HG03460 (cell line): ENCODE measurements at regions not wholly inside any gene's neighbourhood (a gene's known extent, or its start where the extent isn't known, plus 50 kb on each side); places are given as distances from the start of the nearest gene placed in this dataset.
"Not testable (repeated sequence)": the region's sequence is repeated elsewhere in the genome, so short reads cannot be mapped to it uniquely, and the experiment has no call there.

Experiments
- ATAC-seq: cut with Tn5 transposase; IDR thresholded peaks from one replicate; pipeline ENCODE4 v1.9.1; 2021; ENCODE audit not compliant: unreplicated experiment

DNA sequence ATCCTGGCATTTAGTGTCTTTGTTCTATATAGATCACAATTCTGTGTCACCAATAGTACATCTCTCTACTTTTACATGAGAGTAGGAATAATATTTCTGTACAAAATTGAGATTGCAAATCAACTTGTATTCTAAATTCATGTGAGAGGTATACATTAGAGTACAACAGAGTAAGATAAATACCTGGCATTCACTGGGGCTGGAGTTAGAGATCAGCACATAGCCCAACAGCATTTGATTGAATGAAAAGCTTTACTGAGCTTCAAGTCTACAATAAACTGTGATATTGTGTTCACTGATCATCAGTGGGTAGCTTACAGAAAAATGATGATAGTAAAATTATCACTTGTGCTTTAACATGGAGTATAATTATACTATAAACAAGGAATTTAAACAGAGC, 1114.7 kb downstream of the REEP3 start:
- ATAC-seq: no peak

DNA sequence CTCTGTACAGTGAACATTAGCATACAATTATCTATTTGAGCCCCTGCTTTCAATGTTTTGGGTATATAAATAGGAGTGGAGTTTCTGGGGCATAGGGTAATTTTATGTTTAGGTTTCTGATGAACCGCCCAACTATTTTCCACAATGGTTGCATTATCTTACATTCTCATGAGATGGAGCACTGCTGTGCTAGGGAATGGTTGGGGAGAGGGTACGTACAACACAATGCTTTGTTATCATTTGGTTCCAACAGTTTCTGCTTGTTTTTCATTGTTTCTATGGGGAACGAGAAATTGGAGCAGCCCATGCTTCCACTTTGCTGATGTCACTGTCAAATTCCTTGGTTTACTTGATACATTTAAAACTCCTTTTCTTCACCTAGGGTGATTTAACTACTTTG, 1115.3 kb downstream of the REEP3 start:
- no peak for ATAC-seq

DNA sequence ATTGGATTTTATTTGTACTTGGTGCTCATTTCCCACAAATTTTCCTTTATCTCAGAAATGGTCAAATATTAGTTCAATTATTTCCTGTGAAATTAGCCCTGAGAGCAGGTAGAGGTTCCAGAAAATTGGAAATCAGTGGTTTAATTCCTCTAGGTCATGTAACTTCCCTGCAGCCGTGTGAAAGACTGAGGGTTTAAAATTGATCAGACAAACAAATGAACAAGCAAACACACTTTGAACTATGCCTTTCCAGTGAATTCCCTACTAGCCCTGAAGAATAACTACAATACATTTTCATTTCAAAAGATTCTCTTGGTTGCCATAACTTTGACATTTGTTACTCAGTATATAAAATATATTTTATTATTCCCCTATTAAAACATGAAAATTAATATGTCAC, 1116.7 kb downstream of the REEP3 start:
- ATAC-seq: no peak

DNA sequence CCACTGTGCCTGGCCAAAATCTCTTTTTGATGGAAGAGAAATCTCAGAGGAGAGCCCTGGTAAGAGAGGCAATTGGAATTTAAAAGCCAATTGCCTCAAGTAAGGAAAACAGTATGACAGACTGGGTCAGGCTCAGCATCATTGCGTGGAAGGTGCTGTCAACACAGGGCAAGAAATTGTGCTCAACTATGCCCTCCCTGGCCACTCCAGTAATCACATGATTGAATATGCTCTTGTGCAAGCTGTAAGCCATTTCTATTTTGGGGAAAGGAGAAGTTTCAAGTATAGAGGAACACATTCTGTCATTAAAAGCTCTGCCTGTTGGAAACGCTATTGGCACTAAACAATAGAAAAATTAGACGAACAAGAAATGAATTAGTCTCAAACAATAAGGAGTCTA, 1127.7 kb downstream of the REEP3 start:
- no peak for ATAC-seq

DNA sequence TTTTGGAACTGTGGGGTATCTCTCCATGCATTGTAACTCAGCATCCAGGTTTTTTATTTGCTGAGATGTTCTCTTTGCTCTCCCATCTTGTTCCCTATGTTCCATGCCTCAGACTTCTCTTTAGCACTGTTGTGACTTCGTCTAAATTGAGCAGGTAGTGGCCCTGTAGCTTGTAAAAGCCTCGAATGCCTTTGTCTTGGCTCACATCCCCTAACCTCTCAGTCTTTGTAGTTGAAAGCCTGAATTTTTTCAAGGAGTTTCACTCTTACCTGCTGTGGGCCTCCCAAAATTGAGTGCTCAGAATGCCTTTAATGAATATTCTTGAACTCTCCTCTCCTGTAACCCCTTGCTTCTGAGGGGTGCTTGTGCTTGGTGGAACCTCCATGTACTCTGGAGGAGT, 1137.3 kb downstream of the REEP3 start:
- no peak for ATAC-seq

DNA sequence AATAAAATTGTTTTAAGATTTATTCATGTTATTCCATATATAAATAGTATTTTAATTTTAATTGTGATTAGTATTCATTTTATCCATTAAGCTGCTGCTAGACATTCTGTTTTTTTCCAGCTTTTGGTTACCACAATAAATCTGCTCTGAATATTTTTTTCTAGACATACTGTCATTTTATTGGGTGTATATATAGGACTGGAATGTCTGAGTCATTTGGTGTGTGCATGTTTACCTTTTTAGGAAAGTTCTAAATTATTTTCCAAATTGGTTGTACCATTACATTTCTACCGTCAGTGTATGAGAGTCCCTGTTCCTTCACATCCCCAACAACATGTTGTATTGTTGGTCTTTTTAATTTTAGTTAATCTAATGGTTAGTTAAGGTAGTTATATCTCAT, 1138.1 kb downstream of the REEP3 start:
- ATAC-seq: no peak

DNA sequence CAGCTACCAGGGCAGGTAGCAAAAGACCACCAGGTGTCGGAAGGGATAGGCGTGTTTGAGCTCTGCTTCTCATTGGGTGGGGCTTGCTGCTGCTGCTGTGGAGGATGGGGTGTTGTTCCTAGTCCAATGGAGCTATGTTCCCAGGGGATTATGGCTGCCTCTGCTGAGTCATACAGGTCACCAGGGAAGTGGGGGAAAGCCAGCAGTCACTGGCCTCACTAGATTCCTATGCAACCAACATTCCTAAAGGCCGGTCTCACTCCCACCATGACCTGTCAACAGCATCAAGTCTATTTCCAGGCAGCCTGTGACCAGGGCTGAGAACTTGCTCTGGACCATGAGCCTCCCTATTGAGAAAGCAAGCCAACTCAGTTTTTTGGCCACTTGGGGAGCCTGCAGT, 1160.8 kb downstream of the REEP3 start:
- no peak for ATAC-seq

DNA sequence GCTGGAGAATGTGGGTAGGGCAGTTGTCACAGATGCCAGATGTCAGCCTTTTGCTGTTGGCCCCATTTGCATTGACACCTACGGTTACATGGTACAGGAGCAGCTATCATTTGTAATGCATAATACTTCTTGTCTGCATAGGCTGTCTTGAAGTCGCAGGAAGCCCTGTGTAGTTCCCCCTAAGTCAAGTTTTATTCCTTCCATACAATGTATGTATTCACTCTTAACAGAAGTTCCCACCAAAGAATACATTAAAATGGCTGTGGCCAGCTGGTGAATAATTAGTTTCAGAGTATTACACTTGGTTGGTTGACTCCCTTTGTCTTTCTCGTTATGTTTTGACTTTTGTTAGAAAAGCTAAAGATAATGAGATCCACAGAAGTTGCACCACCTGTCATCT, 1169.0 kb downstream of the REEP3 start:
- no peak for ATAC-seq

DNA sequence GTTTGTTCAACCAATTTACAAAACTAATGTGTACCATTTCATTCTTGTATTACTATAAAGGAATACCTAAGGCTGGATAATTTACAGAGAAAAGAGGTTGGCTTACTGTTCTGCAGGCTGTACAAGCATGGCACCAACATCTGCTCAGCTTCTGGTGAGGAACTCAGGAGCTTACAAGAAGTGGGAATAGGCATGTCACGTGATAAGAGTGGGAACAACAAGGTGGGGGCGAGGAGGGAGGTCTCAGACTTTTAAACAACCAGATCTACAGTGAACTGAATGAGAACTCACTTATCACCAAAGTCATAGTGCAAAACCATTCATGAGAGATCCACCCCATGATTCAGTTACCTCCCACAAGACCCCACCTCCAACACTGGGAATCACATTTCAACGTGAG, 1178.0 kb downstream of the REEP3 start:
- ATAC-seq: no peak

DNA sequence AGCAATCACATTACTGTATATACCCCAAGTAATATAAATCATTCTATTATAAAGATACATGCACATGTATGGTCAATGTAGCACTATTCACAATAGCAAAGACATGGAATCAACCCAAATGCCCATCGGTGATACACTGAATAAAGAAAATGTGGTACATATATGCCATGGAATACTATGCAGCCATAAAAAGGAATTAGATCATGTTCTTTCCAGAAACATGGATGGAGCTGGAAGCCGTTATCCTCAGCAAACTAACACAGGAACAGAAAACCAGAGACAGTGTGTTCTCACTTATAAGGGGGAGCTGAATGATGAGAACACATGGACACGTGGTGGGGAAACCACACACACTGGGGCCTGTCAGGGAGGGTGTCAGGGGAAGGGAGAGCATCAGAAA, 1180.9 kb downstream of the REEP3 start:
- not testable (repeated sequence) for ATAC-seq

DNA sequence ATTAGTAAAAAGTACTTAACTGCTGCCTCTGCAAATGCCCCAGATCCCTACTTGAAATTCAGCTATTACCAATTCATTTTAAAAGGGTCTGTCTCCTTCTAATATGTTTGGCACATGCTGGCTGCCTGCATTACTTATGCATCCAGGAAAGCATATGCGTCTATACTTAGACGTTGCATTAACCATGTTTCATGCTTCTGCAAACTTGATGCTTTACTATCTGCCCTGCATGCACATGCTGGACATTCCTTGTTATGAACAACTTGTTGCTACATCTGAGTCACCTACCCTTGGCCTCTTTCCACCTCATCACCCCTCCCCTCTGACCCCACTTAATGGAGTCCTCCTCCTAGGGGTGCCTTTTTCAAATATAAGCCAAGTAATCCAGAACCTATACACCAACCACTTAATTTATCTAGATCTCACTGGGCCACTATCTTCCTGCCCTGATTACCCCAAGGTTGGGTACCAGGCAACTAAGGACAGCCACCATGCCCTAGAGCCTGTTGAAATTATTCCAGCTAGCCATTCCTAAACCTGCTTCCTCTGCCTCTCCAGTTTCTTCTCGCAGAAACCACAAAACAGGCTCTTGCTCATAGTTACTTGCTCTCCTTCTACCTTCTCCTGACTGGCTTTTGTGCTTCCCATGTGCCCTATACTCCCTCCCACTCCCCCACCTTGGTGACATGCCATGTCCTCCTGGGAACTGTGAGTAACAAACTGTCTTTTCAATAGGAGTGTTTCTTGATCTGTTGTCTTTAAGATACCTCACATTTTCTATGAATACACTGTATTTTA, 1187.9 kb downstream of the REEP3 start:
- no peak for ATAC-seq

DNA sequence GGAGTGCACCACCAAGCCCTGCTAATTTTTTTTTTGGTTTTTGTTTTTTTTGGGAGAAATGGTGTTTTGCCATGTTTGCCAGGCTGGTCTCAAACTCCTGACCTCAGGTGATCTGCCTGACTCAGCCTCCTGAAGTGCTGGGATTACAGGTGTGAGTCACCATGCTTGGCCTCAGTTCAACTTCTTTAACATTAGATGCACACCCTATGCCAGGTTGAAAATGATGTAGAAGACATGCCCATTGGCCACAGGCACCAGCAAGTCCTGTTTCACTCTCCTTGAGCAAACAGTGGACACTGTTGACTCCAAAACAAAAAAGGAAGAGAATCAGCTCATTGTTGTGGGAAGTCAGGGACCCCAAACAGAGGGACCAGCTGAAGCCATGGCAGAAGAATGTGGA, 1205.3 kb downstream of the REEP3 start:
- no peak for ATAC-seq

DNA sequence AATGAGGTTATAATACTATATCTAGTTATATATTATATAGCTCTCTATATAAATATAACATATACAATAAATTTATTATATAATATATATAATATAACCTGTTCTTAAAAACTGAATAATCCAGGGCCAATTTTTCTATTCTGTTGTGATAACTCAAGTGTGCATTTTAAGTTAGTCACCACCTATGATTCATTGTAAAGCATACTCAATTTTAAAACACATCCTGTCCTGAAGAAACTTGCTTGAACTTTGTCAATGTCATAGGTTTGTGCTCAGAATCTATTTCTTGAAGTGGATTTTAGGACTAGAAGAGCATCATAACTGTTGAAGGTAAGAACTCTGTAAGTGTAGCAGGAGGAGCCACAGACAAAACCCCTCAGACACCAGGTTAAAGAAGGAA, 1209.8 kb downstream of the REEP3 start:
- ATAC-seq: no peak

DNA sequence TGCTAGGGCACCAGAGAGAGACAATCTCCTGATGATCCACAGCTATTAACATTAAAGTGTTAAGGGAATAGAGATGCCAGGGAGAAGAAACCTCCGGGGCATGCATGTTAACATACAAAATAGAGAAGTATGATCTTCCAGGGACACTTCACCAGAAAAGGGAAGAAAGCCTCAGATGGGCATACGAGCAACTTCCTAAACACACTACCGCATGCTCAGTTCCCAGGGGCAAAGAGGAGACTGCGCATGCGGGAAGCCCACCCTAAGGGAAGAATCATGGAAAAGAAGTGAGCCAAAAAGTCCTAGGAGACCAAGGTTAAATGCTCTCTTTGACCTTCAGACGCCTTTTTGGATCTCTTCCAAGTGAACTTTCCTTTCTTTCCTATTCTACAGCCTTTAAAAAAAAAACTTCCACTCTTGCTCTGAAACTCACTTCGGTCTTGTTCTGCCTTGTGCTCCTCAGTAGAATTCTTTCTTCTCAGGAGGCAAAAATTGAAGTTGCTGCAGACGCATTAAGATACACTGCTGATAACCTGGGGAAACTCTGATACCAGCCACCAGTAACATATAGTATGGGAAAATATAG, 1211.3 kb downstream of the REEP3 start:
- ATAC-seq: peak; percentile 8

DNA sequence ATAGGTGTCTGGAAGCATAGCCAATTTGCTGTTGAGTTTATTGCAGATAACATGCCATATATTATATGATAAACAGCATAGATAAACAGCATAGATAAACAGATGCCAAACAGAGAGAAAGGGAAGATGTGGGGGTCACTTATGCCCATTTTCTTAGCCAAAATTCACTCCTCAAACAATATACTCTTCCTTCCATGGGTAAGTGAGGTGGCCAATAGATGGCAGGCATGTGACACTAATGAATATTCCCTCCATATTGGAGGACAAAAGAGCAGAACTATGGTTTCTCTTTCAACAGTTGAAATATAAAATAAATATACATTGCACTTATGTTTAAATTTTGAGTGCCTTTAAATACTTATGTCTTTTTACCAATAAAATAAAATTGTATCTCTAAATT, 1212.8 kb downstream of the REEP3 start:
- no peak for ATAC-seq

DNA sequence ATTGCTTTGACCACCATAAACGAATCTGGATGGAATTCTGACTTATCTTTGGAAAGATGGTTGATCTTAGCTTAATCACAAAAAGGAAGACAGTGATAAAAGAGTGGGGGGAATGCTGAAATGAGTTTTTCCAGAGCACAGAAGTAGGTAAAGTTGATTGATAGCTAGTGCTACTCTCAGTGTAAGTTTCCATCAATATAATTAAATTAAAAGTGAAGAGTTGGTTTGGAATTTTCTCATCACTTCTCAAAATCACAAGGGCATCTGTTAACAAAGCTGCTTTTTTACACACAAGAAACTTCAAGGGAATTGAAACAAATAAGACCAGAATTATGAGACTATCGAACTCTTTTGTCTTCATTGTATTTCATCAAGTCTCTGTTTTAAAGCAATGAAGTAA, 1217.3 kb downstream of the REEP3 start:
- no peak for ATAC-seq

DNA sequence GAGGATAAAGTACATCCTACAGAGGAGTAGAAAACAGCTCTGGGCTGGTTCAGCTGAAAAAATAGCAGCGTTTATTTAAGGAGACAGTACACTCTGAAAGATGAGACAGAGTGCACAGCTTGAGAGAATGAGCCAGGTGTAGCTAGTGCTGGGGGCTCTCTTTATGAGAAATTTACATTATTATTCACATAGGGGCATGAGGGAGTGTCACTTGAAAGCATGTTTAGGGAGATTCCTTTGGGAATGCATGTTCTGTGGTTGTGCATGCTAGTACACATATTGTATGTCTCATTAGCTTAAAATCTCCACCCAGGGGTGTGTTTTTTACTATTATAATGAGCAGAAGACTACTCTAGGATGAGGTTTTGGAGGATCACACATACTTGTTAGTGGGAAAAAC, 1224.4 kb downstream of the REEP3 start:
- no peak for ATAC-seq

DNA sequence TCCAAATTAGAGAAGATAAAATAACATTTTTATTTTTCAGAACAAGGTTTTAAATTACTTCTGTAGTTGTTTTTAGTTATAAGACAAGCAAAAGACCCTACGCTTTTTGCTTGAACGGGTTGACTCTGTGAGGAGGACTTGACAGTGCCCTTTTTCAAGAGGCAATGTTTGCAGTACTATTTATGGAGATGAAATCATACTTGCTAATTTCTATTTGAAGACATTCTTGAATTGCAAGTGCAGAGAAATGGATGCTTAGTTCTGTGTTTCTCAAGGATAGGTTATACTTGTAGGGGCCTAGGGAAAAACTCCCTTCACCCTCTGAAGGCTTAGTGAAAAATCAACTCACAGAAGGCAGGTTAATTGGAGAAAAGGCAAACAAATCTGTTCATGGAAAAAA, 1229.5 kb downstream of the REEP3 start:
- no peak for ATAC-seq

DNA sequence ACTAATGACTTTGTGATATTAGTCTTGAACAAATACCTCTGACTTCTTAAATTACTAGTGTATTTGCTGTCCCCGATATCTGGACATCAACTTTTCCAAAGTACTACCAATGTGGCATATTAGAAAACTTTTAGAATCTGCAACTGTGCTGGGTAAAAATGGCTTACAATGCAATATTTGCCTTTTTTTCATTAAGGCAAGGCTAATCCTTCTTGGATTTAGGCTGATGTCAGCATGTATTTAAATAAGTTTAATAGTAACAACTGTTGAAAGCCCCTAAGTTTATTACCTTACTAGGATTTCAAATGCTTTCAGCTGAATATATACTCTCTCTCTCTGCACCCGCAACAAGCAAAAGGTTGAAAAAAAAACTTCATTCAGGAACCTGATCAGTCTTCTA, 1232.3 kb downstream of the REEP3 start:
- ATAC-seq: no peak

DNA sequence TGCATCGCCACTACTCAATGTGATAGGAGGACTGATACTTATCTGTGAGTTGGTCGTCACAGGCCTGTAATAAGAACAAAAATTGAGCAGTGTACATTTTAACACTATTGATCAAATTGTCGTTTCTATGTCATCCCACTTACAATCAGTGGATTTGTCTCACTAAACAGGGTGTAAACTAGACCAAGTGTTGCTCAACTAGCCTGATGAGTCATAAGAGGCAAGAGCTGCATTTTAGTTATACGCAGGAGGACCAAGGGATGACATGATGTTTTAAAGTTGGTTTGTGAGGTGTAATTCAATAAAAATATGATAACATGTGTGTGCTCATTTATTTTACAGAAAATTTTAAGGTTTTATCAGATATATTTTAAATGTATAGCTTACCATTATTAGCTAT, 1239.2 kb downstream of the REEP3 start:
- ATAC-seq: no peak

DNA sequence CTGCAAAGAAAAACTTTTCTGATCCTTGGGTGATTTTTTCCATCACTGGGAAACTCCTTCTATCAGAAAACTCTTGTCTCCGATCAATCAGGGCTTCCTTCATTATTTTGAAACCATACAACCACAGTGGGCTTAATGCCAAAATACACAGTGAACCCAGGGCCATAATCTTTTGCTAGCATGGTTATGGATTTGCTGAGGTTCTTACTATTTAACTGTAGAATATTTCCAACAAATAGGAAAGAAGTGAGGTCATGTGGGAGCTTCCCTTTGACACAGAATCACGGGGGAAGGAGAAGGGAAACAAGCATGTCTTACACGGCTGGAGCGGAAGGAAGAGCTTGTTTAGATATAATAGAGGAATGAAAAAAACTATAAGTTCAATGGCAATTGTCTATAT, 1241.7 kb downstream of the REEP3 start:
- ATAC-seq: no peak

DNA sequence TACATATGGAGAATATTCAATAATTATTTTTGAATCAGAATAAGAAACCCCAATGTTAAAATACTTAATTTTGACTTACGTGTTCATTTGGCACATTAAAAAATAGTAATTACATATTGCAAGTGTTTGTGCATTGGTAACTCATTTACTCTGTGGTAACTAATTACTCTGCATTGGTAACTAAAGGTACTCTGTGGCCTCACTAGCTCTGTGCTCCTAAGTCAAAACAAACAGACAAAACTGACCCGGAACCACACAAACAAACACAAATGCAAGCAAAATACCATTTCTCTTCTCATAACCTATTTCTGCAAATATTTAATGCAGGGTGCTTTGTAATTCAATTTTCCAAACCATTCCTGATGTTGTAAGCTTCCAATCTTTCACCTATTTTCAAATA, 1244.3 kb downstream of the REEP3 start:
- no peak for ATAC-seq
